Chondrocyte (in vitro differentiated cells): ENCODE measurements at regions not wholly inside any gene's neighbourhood (a gene's known extent, or its start where the extent isn't known, plus 50 kb on each side); places are given as distances from the start of the nearest gene placed in this dataset.

ENCODE experiments used
- DNase-seq: peaks from one replicate; pipeline ENCODE4 v3.0.0; 2021; ENCODE audit warnings: mixed read lengths, low spot score
- H3K27ac Mint-ChIP-seq: one replicate; pipeline ENCODE4 v1.8.0; 2021; ENCODE audit warnings: mild to moderate bottlenecking, moderate library complexity, mixed read lengths; ENCODE audit not compliant: unreplicated experiment
- H3K27me3 Mint-ChIP-seq: 2 replicates; pipeline ENCODE4 v1.8.0; 2021; ENCODE audit warnings: low read depth, mixed read lengths
- H3K36me3 Mint-ChIP-seq: 2 replicates; pipeline ENCODE4 v1.8.0; 2021; ENCODE audit warnings: low read depth, mixed read lengths
- H3K4me1 Mint-ChIP-seq: 2 replicates; pipeline ENCODE4 v1.8.0; 2021; ENCODE audit warnings: low read depth, mild to moderate bottlenecking, mixed read lengths
- H3K4me3 Mint-ChIP-seq: one replicate; pipeline ENCODE4 v1.8.0; 2021; ENCODE audit warnings: mild to moderate bottlenecking, moderate library complexity, mixed read lengths; ENCODE audit not compliant: unreplicated experiment
- H3K9me3 Mint-ChIP-seq: 2 replicates; pipeline ENCODE4 v1.8.0; 2021; ENCODE audit warnings: low read depth, mixed read lengths
- CTCF ChIP-seq: fragments of 200-600 bp; sonication (generic); IDR thresholded peaks from 2 replicates; pipeline ENCODE4 v1.5.0; 2021; ENCODE audit warnings: antibody characterized with exemption, mild to moderate bottlenecking, moderate library complexity

GRCh38 chr6:56888687-56889086, 66.2 kb upstream of the BEND6 start:
- no peak for TF ChIP-seq CTCF
- Mint-ChIP-seq H3K4me3 (no peak overlapping the region), H3K9me3 (no peaks in the 10 kb centered on the region), H3K36me3 (no peaks in the 10 kb centered on the region), H3K4me1 (peaks cover 21% of the 10 kb centered on the region), H3K27me3 (no peaks in the 10 kb centered on the region), H3K27ac (no peak overlapping the region)
- DNase-seq = no peak

GRCh38 chr6:56887086-56887485, 67.8 kb upstream of the BEND6 start:
- no peak for DNase-seq
- Mint-ChIP-seq H3K36me3 (no peaks in the 10 kb centered on the region), H3K27me3 (no peaks in the 10 kb centered on the region), H3K9me3 (no peaks in the 10 kb centered on the region), H3K4me1 (peaks cover 21% of the 10 kb centered on the region), H3K27ac (no peak overlapping the region), H3K4me3 (no peak overlapping the region)
- no peak for TF ChIP-seq CTCF

DNA sequence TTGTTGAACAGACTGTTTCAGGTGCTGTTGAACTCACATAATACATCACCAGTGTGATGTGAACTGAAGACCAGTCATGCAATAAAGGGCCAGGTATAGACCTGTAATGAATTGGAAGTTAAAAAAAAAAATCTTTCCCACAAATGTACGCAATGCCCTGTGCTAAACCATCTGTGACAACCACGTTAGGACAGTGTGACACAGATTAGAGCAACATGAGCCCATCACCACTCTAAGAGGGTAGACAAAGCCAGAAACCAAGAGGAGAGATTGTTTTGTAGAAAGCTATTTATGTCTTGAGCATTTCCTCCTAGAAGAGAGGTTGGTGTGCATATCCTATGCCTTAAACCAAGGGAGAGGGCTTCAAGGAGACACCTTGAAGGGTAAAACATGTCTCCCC, 77.0 kb upstream of the BEND6 start:
- Mint-ChIP-seq H3K36me3 (peaks cover 4% of the 10 kb centered on the region), H3K4me3 (no peak overlapping the region), H3K27me3 (no peaks in the 10 kb centered on the region), H3K27ac (no peak overlapping the region), H3K4me1 (no peaks in the 10 kb centered on the region), H3K9me3 (no peaks in the 10 kb centered on the region)
- no peak for DNase-seq
- no peak for TF ChIP-seq CTCF

DNA sequence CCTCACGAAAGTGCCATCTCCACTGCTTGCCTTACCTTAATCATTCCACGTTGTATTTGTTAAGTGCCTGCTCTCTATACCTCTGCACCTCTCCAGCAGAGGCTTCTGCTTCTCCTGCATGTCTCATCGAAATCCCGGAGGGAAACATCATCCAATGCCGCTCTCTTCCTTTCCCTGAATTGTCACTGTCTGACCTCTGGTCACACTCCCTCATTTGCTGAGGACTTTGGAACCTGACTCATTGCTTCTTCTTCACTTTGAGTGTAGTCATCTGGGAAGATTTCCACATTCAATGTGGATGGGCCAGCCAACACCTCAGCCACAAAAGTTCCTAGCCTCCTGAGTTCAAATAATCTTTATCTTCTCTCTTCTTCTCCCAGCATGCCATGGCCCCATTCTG, 78.9 kb upstream of the BEND6 start:
- Mint-ChIP-seq H3K27ac (no peak overlapping the region), H3K27me3 (no peaks in the 10 kb centered on the region), H3K36me3 (peaks cover 4% of the 10 kb centered on the region), H3K9me3 (no peaks in the 10 kb centered on the region), H3K4me1 (no peaks in the 10 kb centered on the region), H3K4me3 (no peak overlapping the region)
- no peak for DNase-seq
- no peak for TF ChIP-seq CTCF

- H3K36me3 Mint-ChIP-seq = peaks cover 4% of the 10 kb centered on the region
- TF ChIP-seq CTCF = no peak
- H3K27me3 Mint-ChIP-seq = no peaks in the 10 kb centered on the region
- no peak for DNase-seq
- H3K4me3 Mint-ChIP-seq = no peak overlapping the region
- H3K27ac Mint-ChIP-seq = no peak overlapping the region
- H3K4me1 Mint-ChIP-seq = no peaks in the 10 kb centered on the region
- no peaks in the 10 kb centered on the region for H3K9me3 Mint-ChIP-seq
These were observed 79.4 kb upstream of the BEND6 start for GRCh38 chr6:56875523-56875922.
